Sigmoid colon (tissue), 4 donors: ENCODE measurements at regions not wholly inside any gene's neighbourhood (a gene's known extent, or its start where the extent isn't known, plus 50 kb on each side); places are given as distances from the start of the nearest gene placed in this dataset.

Source experiments
- CTCF ChIP-seq, 4 experiments: fragments of 450-650 bp in 3 of 4; fragments of 200-600 bp in 1 of 4; IDR thresholded peaks; one replicate each; pipeline ENCODE4 v1.5.1; 2016 to 2019; ENCODE audit warnings: antibody characterized with exemption in 4 of 4, mild to moderate bottlenecking in 3 of 4, moderate library complexity in 2 of 4
- EP300 ChIP-seq, 4 donors: sonication (generic); formaldehyde crosslinking; IDR thresholded peaks; one replicate each; pipeline ENCODE4 v1.6.1; 2017; ENCODE audit warnings: antibody characterized with exemption in 4 of 4
- POLR2A ChIP-seq, 2 donors: fragments of 450-650 bp; IDR thresholded peaks; one replicate each; pipeline ENCODE4 v1.6.1; 2016; ENCODE audit warnings: antibody characterized with exemption in 2 of 2, mild to moderate bottlenecking in 2 of 2, moderate library complexity in 2 of 2
- POLR2AphosphoS5 ChIP-seq, 4 donors: sonication (generic); formaldehyde crosslinking; IDR thresholded peaks; one replicate each; pipeline ENCODE4 v1.6.1; 2017; ENCODE audit warnings: antibody characterized with exemption in 4 of 4

GRCh38 chr2:76280686-76281085, 570.0 kb upstream of the GCFC2 start:
- TF ChIP-seq POLR2A (IDR thresholded peaks at IDR 0.05) (no peak), CTCF (IDR thresholded peaks at IDR 0.05) (no peak), EP300 (IDR thresholded peaks at IDR 0.05) (no peak), POLR2AphosphoS5 (IDR thresholded peaks at IDR 0.05) (no peak)
